ENCODE measurements at regions not wholly inside any gene's neighbourhood (a gene's known extent, or its start where the extent isn't known, plus 50 kb on each side); places are given as distances from the start of the nearest gene placed in this dataset.

DNA sequence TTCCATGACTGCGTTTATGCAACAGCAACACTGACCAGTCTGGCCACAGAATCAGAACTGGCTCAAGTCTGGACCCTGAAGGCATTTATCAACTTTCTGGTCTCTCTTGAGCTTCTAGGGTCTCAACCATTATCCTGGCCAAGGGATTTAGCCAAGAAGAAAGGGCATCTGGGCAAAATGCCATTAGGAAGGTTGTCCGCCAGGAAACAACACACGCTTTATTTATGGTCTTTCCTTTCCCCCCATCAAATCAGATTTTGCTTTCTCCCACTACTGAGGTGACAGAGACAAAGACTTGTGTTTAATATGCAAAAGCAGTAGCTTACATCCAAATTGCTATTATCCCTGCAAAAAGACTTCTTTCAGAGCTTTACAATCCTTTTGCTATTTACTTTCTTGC lies 81.6 kb upstream of the PPP2R5A start:
- no peaks in the 10 kb centered on the region for H3K9me1 ChIP-seq (ENCODE audit: control insufficient read depth, insufficient read depth, low read length)
- no peak overlapping the region for H3K27ac ChIP-seq (ENCODE audit: extremely low read depth, low read depth, low read length)
- no peaks in the 10 kb centered on the region for H3K79me2 ChIP-seq (ENCODE audit: control insufficient read depth, insufficient read depth, low read length)
- no peak overlapping the region for H3K9ac ChIP-seq (ENCODE audit: insufficient read depth in 1 of 2, low read depth in 2 of 2, low read length in 2 of 2)
- ChIA-PET POLR2A (interaction anchor here (0.8 to 1.0 kb wide), 3 partner anchors 10 to 51 kb away, joined by 3 to 5 read pairs (median 4); no protein-coding TSS in a partner anchor), CTCF (ENCODE audit: low intra/inter-chr PET ratio) (no interaction called here)
- WGBS (ENCODE audit: insufficient coverage, low coverage, missing lambda C conversion rate), result 82% methylated on average over 3 of the region's 3 CpGs
- in situ Hi-C loops (cut with MboI) (no loop called here), intact Hi-C loops (cut with micrococcal nuclease) (loop anchor here (2.0 kb wide), 1 partner anchor 51 kb away; no protein-coding TSS in a partner anchor)
- H3K4me3 ChIP-seq, result no peak overlapping the region
- TF ChIP-seq, protein P1, sequence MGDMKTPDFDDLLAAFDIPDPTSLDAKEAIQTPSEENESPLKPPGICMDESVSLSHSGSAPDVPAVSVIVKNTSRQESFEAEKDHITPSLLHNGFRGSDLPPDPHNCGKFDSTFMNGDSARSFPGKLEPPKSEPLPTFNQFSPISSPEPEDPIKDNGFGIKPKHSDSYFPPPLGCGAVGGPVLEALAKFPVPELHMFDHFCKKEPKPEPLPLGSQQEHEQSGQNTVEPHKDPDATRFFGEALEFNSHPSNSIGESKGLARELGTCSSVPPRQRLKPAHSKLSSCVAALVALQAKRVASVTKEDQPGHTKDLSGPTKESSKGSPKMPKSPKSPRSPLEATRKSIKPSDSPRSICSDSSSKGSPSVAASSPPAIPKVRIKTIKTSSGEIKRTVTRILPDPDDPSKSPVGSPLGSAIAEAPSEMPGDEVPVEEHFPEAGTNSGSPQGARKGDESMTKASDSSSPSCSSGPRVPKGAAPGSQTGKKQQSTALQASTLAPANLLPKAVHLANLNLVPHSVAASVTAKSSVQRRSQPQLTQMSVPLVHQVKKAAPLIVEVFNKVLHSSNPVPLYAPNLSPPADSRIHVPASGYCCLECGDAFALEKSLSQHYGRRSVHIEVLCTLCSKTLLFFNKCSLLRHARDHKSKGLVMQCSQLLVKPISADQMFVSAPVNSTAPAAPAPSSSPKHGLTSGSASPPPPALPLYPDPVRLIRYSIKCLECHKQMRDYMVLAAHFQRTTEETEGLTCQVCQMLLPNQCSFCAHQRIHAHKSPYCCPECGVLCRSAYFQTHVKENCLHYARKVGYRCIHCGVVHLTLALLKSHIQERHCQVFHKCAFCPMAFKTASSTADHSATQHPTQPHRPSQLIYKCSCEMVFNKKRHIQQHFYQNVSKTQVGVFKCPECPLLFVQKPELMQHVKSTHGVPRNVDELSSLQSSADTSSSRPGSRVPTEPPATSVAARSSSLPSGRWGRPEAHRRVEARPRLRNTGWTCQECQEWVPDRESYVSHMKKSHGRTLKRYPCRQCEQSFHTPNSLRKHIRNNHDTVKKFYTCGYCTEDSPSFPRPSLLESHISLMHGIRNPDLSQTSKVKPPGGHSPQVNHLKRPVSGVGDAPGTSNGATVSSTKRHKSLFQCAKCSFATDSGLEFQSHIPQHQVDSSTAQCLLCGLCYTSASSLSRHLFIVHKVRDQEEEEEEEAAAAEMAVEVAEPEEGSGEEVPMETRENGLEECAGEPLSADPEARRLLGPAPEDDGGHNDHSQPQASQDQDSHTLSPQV (IDR thresholded peaks at IDR 0.05), result 0 out of 2 replicates have a peak, but pooled peaks have one; percentile 3
- TF ChIP-seq ELK3 (CRISPR knock-in tag; IDR thresholded peaks at IDR 0.05) (no peak), MCM5 (IDR thresholded peaks at IDR 0.05; ENCODE audit: low read depth) (no peak)
- no peaks in the 10 kb centered on the region for H3K27me3 ChIP-seq (ENCODE audit: control insufficient read depth in 2 of 2, insufficient read depth in 2 of 2, low read length in 2 of 2)
- FAIRE-seq (no peak), ATAC-seq (no peak), DNase-seq (ENCODE audit: extremely low read depth in 1 of 4, low spot score in 3 of 4) (no peak)
- H2AFZ ChIP-seq (ENCODE audit: low read depth, low read length), result peak overlapping the region; percentile 87
- no peak overlapping the region for H3K4me2 ChIP-seq (ENCODE audit: insufficient read depth, low read length)
- H4K20me1 ChIP-seq (replicated peaks; ENCODE audit: control insufficient read depth, insufficient read depth, low read length), result no peaks in the 10 kb centered on the region
- no peaks in the 10 kb centered on the region for H3K9me3 ChIP-seq (replicated peaks; ENCODE audit: control insufficient read depth, insufficient read depth, low read depth, low read length)
- no peaks in the 10 kb centered on the region for H3K36me3 ChIP-seq (ENCODE audit: control insufficient read depth, insufficient read depth, low read length)
- no TSS peak for BruUV-seq (replicated peaks)
- peaks cover 5 to 13% of the 10 kb centered on the region in 2 experiments; a peak in 3 of 5 replicates for H3K4me1 ChIP-seq (replicated peaks in 1 of 2; ENCODE audit: control insufficient read depth in 2 of 2, insufficient read depth in 2 of 2, low read length in 2 of 2)
